ENCODE measurements at regions not wholly inside any gene's neighbourhood (a gene's known extent, or its start where the extent isn't known, plus 50 kb on each side); places are given as distances from the start of the nearest gene placed in this dataset.

DNA sequence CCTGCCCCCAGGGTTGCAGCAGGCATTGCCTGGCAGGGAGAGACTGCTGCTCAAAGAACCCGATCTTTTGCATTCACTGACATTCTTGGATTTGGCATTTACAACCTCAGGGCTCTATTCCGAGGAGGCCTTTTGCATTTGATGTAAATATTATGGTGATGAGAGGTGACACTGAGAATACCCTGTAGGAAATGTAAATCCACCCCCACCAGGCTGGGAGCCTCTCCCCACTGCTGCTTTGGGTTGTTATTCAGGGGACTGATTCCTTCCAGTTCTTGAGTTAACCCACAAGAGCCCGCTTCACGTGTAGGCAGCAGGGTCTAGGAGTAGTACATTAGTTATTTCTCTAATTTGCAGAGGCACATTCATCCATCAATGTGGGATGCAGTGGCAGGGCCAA, 55.5 kb upstream of the ARAP3 start:
- H3K27ac ChIP-seq (ENCODE audit: low read depth, low read length, poor library complexity, severe bottlenecking) = no peak overlapping the region
- no peaks in the 10 kb centered on the region for H3K9me3 ChIP-seq (ENCODE audit: low read length)
- no peak overlapping the region for H2AFZ ChIP-seq (ENCODE audit: low read length)
- no peaks in the 10 kb centered on the region for H3K79me2 ChIP-seq (ENCODE audit: insufficient read depth, low read depth, low read length)
- BruUV-seq (replicated peaks) = no TSS peak
- no peaks in the 10 kb centered on the region for H3K9me2 ChIP-seq (ENCODE audit: insufficient read depth, low read length)
- no peaks in the 10 kb centered on the region for H4K20me1 ChIP-seq (ENCODE audit: insufficient read depth, low read length)
- H3K4me3 ChIP-seq (ENCODE audit: low read depth, low read length, poor library complexity, severe bottlenecking) = no peak overlapping the region
- TF ChIP-seq, protein P1, sequence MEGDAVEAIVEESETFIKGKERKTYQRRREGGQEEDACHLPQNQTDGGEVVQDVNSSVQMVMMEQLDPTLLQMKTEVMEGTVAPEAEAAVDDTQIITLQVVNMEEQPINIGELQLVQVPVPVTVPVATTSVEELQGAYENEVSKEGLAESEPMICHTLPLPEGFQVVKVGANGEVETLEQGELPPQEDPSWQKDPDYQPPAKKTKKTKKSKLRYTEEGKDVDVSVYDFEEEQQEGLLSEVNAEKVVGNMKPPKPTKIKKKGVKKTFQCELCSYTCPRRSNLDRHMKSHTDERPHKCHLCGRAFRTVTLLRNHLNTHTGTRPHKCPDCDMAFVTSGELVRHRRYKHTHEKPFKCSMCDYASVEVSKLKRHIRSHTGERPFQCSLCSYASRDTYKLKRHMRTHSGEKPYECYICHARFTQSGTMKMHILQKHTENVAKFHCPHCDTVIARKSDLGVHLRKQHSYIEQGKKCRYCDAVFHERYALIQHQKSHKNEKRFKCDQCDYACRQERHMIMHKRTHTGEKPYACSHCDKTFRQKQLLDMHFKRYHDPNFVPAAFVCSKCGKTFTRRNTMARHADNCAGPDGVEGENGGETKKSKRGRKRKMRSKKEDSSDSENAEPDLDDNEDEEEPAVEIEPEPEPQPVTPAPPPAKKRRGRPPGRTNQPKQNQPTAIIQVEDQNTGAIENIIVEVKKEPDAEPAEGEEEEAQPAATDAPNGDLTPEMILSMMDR (conservative IDR thresholded peaks at IDR 0.05; ENCODE audit: low read length) = no peak
- TF ChIP-seq EZH2phosphoT487 (IDR thresholded peaks at IDR 0.05; ENCODE audit: borderline replicate concordance, low read depth, low read length) = no peak
- no peak overlapping the region for H3K4me2 ChIP-seq (ENCODE audit: low read length)
- no peaks in the 10 kb centered on the region for H3K36me3 ChIP-seq (ENCODE audit: insufficient read depth, low read length)
- ChIA-PET POLR2A (no interaction called here), CTCF (ENCODE audit: unreplicated experiment) (no interaction called here)
- no peak for DNase-seq (ENCODE audit: low spot score)
- intact Hi-C loops (cut with micrococcal nuclease; ENCODE audit: unreplicated experiment) = no loop called here
- peaks cover 36% of the 10 kb centered on the region for H3K4me1 ChIP-seq (ENCODE audit: insufficient read depth, low read length, poor library complexity, severe bottlenecking)

DNA sequence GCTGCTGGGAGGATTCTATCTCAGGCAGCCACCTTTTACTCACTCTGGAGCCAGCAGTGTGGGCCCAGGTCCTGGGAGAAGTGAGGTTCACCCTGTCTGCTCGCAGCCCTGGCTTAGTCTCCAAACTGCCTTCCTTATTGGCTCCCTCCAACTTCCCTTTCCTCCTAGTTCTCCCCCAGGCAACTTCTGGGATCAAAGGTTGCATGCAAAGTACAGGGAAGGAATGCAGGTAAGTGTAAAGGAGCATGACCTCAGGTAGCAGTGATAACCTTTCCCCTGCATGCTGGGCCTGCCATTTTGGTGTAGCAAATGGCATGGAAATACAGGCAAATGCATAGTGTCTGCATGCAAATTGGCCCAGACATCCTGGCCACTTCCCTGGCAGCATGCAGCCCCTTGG, 53.8 kb upstream of the ARAP3 start:
- CTCF ChIA-PET (ENCODE audit: unreplicated experiment) = no interaction called here
- TF ChIP-seq, protein P1 (conservative IDR thresholded peaks at IDR 0.05; ENCODE audit: low read length) = no peak
- no peak for TF ChIP-seq EZH2phosphoT487 (IDR thresholded peaks at IDR 0.05; ENCODE audit: borderline replicate concordance, low read depth, low read length)
- H3K4me1 ChIP-seq (ENCODE audit: insufficient read depth, low read length, poor library complexity, severe bottlenecking) = peaks cover 46% of the 10 kb centered on the region
- H3K4me3 ChIP-seq (ENCODE audit: low read depth, low read length, poor library complexity, severe bottlenecking) = no peak overlapping the region
- H3K27ac ChIP-seq (ENCODE audit: low read depth, low read length, poor library complexity, severe bottlenecking) = no peak overlapping the region
- intact Hi-C loops (cut with micrococcal nuclease; ENCODE audit: unreplicated experiment) = no loop called here
- H3K79me2 ChIP-seq (ENCODE audit: insufficient read depth, low read depth, low read length) = no peaks in the 10 kb centered on the region
- H3K4me2 ChIP-seq (ENCODE audit: low read length) = peak overlapping the region; percentile 74
- H2AFZ ChIP-seq (ENCODE audit: low read length) = no peak overlapping the region
- H3K9me3 ChIP-seq (ENCODE audit: low read length) = no peaks in the 10 kb centered on the region
- H3K9me2 ChIP-seq (ENCODE audit: insufficient read depth, low read length) = no peaks in the 10 kb centered on the region
- no peak for DNase-seq (ENCODE audit: low spot score)
- no TSS peak for BruUV-seq (replicated peaks)
- H4K20me1 ChIP-seq (ENCODE audit: insufficient read depth, low read length) = no peaks in the 10 kb centered on the region
- POLR2A ChIA-PET = interaction anchor here (0.5 to 0.6 kb wide), 2 partner anchors 56 to 157 kb away, joined by 3 to 4 read pairs; no protein-coding TSS in a partner anchor
- no peaks in the 10 kb centered on the region for H3K36me3 ChIP-seq (ENCODE audit: insufficient read depth, low read length)

DNA sequence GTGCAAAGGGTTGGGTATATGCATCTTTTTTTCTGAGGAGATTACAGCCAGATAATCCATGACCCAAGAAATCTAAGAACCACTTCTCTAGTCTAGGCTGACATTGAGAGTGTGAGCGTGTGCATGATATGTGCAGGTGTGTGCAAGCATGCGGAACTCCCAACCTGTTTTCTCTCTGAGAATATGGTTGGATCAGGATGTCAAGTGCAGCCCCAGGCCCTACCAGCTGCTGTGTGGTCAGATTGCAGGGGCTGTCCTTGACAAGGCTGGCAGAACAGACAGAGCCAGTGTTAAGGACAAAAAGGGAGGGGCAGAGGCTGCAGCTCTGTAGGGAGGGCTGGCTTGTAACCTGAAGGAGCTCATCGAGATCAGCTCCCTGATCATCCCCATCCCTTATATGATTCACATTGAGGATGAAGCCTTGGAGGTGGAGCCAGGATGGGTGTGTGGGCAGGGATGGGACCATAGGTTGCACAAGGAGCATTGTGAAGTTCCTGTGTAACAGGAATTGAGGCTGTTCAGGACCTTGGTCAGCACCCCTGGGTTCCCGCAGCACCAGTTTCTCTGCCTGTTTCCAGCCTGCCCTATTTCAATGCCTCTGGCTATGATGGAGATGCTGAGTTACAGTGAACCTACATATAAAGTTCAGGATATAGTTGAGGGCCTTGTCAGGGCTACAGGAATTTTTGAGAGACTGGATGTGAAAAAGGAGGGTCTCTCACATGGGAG, 52.6 kb upstream of the ARAP3 start:
- TF ChIP-seq, protein P1 (conservative IDR thresholded peaks at IDR 0.05; ENCODE audit: low read length) = no peak
- no peak for TF ChIP-seq EZH2phosphoT487 (IDR thresholded peaks at IDR 0.05; ENCODE audit: borderline replicate concordance, low read depth, low read length)
- no peaks in the 10 kb centered on the region for H3K79me2 ChIP-seq (ENCODE audit: insufficient read depth, low read depth, low read length)
- H3K9me2 ChIP-seq (ENCODE audit: insufficient read depth, low read length) = no peaks in the 10 kb centered on the region
- ChIA-PET POLR2A (no interaction called here), CTCF (ENCODE audit: unreplicated experiment) (no interaction called here)
- peak; percentile 82 for DNase-seq (ENCODE audit: low spot score)
- peaks cover 46% of the 10 kb centered on the region for H3K4me1 ChIP-seq (ENCODE audit: insufficient read depth, low read length, poor library complexity, severe bottlenecking)
- intact Hi-C loops (cut with micrococcal nuclease; ENCODE audit: unreplicated experiment) = no loop called here
- H3K4me3 ChIP-seq (ENCODE audit: low read depth, low read length, poor library complexity, severe bottlenecking) = peak overlapping the region; percentile 12
- peak overlapping the region; percentile 36 for H3K27ac ChIP-seq (ENCODE audit: low read depth, low read length, poor library complexity, severe bottlenecking)
- no TSS peak for BruUV-seq (replicated peaks)
- peak overlapping the region; percentile 74 for H3K4me2 ChIP-seq (ENCODE audit: low read length)
- no peaks in the 10 kb centered on the region for H3K9me3 ChIP-seq (ENCODE audit: low read length)
- H4K20me1 ChIP-seq (ENCODE audit: insufficient read depth, low read length) = no peaks in the 10 kb centered on the region
- H3K36me3 ChIP-seq (ENCODE audit: insufficient read depth, low read length) = no peaks in the 10 kb centered on the region
- H2AFZ ChIP-seq (ENCODE audit: low read length) = no peak overlapping the region
